ENCODE measurements at regions not wholly inside any gene's neighbourhood (a gene's known extent, or its start where the extent isn't known, plus 50 kb on each side); places are given as distances from the start of the nearest gene placed in this dataset.
A peak's percentile ranks its signal among the peaks of the same experiment; 100 is the strongest.
"Not testable (repeated sequence)": the region's sequence is repeated elsewhere in the genome, so short reads cannot be mapped to it uniquely, and the experiment has no call there.

DNA sequence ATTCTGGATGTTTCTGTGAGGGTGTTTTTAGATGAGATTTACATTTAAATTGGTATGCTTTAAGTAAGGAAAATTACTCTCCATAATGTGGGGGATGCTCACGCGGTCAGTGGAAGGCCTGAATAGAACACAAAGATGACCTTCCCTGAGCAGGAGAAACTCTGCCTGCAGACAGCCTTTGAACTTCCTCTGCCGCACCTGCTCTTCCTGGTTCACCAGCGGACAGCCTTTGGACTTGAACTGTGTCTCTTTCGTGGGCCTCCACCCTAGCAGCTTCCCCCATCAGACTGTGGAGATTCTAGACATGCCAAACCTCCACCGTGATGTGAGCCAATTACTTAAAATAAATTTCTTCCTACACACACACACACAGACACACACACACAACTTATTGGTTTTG, 210.7 kb downstream of the EFCAB11 start:
- no peak for DNase-seq
- Mint-ChIP-seq H3K36me3 (peaks cover 0 to 17% (median 11%) of the 10 kb centered on the region in 3 donors), H3K9me3 (peaks cover 0 to 5% (median under 1%) of the 10 kb centered on the region in 6 donors), H3K27me3 (ENCODE audit: low read depth in 3 of 3) (peaks cover 0 to 3% (median 2%) of the 10 kb centered on the region in 3 donors), H3K4me3 (no peak overlapping the region), H3K27ac (peak overlapping the region in 1 of 6 donors; percentile 46), H3K4me1 (peaks cover 0 to 2% of the 10 kb centered on the region in 2 donors)

DNA sequence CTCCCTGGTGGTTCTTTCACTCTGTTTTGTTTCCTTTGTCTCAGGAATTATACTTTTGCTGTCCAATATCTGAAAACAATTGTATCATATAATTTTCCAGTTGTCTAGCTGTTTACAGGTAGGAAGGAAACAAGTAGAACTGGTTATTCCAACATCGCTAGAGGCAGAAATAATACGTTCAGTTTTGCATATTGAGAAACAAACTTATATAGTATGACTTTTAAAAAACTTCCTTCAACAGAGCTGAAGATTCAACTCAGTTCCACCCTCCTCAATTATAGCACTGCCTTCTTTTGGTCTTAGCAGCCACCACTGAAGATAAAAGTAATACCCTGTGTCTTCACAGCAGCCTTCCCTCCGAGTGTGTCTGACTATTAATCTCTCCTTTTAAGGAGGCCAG, 214.3 kb downstream of the EFCAB11 start:
- Mint-ChIP-seq H3K27me3 (ENCODE audit: low read depth in 3 of 3) (no peaks in the 10 kb centered on the region), H3K4me1 (peaks cover 0 to 2% of the 10 kb centered on the region in 2 donors), H3K36me3 (peaks cover 0 to 8% (median 8%) of the 10 kb centered on the region in 3 donors), H3K4me3 (no peak overlapping the region), H3K27ac (no peak overlapping the region), H3K9me3 (no peaks in the 10 kb centered on the region)
- DNase-seq, result no peak

DNA sequence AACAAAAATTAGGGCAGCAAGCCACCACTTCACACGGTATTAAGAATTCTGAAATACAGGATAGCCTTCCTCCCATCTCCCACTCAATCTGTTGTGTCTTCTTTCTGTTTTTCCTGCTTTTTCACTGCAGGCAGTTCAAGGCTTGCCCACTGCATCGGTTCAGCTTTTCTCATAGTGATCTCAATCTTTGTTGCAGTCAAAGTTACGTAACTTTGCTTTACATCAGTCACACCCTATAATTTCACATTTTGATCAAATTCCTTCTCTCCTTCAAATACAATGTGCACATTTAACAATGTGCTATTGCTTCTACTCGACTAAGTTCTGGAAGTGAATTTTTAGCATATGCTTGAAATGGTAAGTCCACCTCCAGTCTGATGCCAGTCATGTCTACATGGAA, 217.6 kb downstream of the EFCAB11 start:
- H3K36me3 Mint-ChIP-seq, result peaks cover 0 to 17% (median 4%) of the 10 kb centered on the region in 3 donors
- H3K4me1 Mint-ChIP-seq, result peaks cover 0 to 7% of the 10 kb centered on the region in 2 donors
- peaks cover 0 to 7% (median 1%) of the 10 kb centered on the region in 6 donors for H3K9me3 Mint-ChIP-seq
- DNase-seq, result no peak
- no peak overlapping the region for H3K4me3 Mint-ChIP-seq
- H3K27ac Mint-ChIP-seq, result no peak overlapping the region
- H3K27me3 Mint-ChIP-seq (ENCODE audit: low read depth in 3 of 3), result peaks cover 0 to 2% (median 0%) of the 10 kb centered on the region in 3 donors

DNA sequence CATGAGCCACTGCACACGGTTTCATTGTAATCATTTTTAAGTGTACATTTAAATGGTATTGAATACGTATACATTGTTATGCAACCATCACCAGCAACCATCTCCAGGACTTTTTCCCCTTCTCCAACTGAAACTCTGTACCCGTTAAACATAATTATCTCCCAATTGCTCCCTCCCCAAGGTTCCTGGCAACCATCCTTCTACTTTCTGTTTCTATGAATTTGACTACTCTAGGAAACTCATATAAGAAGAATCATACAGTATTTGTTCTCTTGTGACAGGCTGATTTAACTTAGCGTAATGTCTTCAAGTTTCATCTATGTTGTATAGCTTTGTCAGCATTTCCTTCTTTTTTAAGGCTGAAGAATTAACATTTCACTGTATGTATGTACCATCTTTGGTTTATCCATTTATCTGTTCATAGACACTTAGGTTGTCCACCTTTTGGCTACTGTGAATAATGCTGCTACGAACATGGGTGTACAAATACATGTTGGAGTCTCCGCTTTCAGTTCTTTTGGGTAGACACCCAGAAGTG, 223.1 kb downstream of the EFCAB11 start:
- Mint-ChIP-seq H3K9me3 (peaks cover 0 to 7% (median 1%) of the 10 kb centered on the region in 6 donors), H3K4me1 (peaks cover 1 to 11% of the 10 kb centered on the region in 2 donors), H3K36me3 (peaks cover 0 to 13% (median 0%) of the 10 kb centered on the region in 3 donors), H3K4me3 (no peak overlapping the region), H3K27ac (peak overlapping the region in 1 of 6 donors; percentile 4), H3K27me3 (ENCODE audit: low read depth in 3 of 3) (peaks cover 2 to 3% (median 2%) of the 10 kb centered on the region in 3 donors)
- no peak for DNase-seq

DNA sequence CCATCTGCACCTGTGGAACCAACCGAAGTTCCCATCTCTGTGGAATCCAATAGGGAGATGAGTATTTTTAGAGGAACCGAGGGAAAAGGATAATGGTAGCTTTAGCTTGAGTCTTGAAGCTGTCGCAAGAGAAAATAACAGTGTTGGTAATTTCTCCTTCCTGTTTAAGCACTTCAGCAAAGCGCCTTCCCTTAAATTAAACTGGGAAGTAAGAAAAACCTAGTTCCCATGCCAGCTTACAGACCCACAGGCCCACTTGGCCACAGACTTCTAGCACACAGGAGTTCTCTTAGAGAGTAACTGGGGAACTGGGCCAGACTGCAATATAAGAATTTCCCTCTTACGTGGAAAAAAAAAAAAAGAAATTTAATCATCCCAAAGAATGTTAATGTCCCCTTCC, 223.8 kb downstream of the EFCAB11 start:
- Mint-ChIP-seq H3K9me3 (peaks cover 0 to 7% (median 1%) of the 10 kb centered on the region in 6 donors), H3K4me1 (peaks cover 5 to 15% of the 10 kb centered on the region in 2 donors), H3K27me3 (ENCODE audit: low read depth in 3 of 3) (peaks cover 2 to 3% (median 2%) of the 10 kb centered on the region in 3 donors), H3K27ac (peak overlapping the region in 1 of 6 donors; percentile 15), H3K36me3 (peaks cover 0 to 13% (median 0%) of the 10 kb centered on the region in 3 donors), H3K4me3 (no peak overlapping the region)
- no peak for DNase-seq

DNA sequence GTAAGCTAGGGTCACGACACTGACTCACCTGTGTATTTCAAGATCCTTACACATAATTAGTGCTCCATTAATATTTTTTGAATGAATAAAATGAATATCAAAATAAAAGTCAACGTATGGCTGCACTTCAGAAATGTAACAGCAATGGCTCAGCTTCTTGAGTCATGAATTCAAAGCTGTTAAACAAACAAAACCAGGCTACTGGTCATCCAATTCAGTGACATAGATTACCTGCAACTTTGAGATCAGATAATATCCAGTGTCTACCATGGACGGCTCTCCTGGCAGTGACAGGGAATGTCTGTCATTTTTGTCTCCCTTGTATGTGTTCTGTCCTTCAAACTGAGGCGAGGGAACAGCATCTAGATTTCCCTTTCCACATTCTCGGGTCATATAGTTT, 225.6 kb downstream of the EFCAB11 start:
- peaks cover 22 to 33% of the 10 kb centered on the region in 2 donors for H3K4me1 Mint-ChIP-seq
- H3K9me3 Mint-ChIP-seq, result peaks cover 0 to 5% (median under 1%) of the 10 kb centered on the region in 6 donors
- H3K27me3 Mint-ChIP-seq (ENCODE audit: low read depth in 3 of 3), result peaks cover 2 to 3% (median 2%) of the 10 kb centered on the region in 3 donors
- no peak overlapping the region for H3K4me3 Mint-ChIP-seq
- no peak for DNase-seq
- H3K27ac Mint-ChIP-seq, result no peak overlapping the region
- peaks cover 0 to 12% (median 4%) of the 10 kb centered on the region in 3 donors for H3K36me3 Mint-ChIP-seq

DNA sequence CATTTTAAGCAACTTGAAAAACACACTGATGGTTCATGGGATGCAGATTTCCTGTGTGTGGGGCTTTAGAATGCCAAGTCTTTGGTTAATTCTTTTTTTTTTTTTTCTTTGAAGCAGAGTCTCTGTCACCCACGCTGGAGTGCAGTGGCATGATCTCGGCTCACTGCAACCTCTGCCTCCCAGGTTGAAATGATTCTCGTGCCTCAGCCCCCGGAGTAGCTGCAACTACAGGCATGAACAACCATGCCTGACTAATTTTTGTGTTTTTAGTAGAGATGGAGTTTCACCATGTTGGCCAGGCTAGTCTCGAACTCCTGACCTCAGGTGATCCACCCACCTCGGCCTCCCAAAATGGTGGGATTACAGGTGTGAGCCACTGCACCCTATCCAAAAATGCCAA, 228.3 kb downstream of the EFCAB11 start:
- H3K27me3 Mint-ChIP-seq (ENCODE audit: low read depth in 3 of 3); H3K9me3 Mint-ChIP-seq; H3K36me3 Mint-ChIP-seq; H3K27ac Mint-ChIP-seq; DNase-seq: not testable (repeated sequence)
- Mint-ChIP-seq H3K4me3 (peak overlapping the region in 1 of 5 donors; percentile 12), H3K4me1 (peaks cover 49% of the 10 kb centered on the region in 2 donors)

DNA sequence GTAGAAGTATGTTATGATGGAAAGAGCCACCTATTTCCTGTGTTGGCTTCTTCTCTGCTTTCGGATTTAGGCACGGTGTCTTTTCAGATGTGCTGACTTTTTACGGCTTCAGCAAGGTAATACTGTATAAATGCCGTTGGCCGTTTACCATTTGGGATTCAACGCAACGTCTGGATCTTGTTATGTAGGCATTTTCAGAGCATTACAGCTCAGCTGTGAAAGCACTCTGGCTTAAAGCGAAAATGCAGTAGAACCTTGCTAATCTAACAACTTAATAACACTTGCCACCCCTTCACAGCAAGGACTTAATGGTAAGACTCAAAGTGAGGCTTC, 229.9 kb downstream of the EFCAB11 start:
- Mint-ChIP-seq H3K27ac (peak overlapping the region; percentile 80 to 94 (median 88)), H3K9me3 (no peaks in the 10 kb centered on the region), H3K4me3 (peak overlapping the region; percentile 76 to 85 (median 81)), H3K27me3 (ENCODE audit: low read depth in 3 of 3) (peaks cover 4 to 9% (median 9%) of the 10 kb centered on the region in 3 donors), H3K4me1 (peaks cover 66% of the 10 kb centered on the region in 2 donors), H3K36me3 (peaks cover 0 to 4% (median 4%) of the 10 kb centered on the region in 3 donors)
- DNase-seq, result peak; percentile 36 to 41 (median 36)

DNA sequence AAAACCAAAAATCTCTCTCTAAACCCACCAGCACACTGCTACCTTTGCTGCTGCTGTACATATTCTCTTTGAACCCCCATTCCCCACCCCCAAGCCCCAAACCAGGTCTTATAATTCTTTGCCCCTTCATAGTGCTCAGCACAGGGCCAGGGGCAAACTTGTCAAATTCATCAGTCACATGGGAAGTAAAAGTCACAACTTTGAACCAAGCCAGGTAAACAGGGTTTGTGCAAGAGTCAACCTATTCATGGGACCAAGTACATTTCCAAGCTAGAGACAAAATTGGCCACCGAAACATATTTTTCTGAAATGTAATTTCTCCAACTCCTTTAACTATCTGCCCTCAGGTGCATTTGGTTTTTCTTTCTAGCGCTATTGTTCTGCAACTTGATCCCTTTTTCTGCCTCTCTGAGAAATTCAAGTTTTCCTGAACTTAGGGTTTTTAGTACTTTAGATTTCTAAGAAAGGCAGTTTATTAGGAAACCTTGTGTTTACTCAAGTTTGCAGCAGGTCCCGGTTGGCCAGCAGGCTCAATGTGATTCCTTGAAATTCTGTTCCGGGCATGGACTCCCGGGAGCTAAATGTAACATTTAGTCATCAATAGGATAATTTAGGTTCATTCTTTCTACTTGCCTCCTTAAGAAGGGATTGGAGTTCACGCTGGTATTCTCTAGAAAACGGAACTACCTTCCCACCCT, 230.5 kb downstream of the EFCAB11 start:
- Mint-ChIP-seq H3K27ac (peak overlapping the region; percentile 80 to 94 (median 88)), H3K36me3 (peaks cover 0 to 4% (median 4%) of the 10 kb centered on the region in 3 donors), H3K9me3 (peaks cover 0 to 2% (median 0%) of the 10 kb centered on the region in 6 donors), H3K4me1 (peaks cover 71% of the 10 kb centered on the region in 2 donors), H3K27me3 (ENCODE audit: low read depth in 3 of 3) (peaks cover 4 to 13% (median 12%) of the 10 kb centered on the region in 3 donors), H3K4me3 (peak overlapping the region; percentile 76 to 85 (median 81))
- no peak for DNase-seq

DNA sequence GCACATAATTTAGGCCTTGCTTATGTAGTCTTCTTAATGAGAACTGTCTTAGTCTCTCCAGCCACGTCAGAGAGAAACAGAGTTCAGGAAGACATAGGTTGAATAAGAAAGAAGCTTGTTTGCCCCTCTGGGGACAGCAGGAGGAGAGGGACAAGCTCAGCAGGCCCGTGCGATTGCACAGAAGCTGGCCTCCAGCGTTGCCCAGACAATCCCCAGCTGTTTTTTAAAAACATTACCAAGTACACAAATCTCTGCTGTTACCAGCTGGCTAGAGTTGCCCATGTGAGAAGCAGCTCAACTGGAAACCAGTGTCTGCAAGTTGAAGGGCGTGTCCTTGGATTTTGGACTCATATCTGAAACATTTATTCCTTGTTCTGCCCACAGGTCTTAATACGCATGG, 232.6 kb downstream of the EFCAB11 start:
- Mint-ChIP-seq H3K4me1 (peaks cover 85 to 87% of the 10 kb centered on the region in 2 donors), H3K27ac (peak overlapping the region; percentile 92 to 97 (median 94)), H3K9me3 (peaks cover 0 to 2% (median 0%) of the 10 kb centered on the region in 6 donors), H3K27me3 (ENCODE audit: low read depth in 3 of 3) (peaks cover 8 to 11% (median 10%) of the 10 kb centered on the region in 3 donors), H3K36me3 (peaks cover 0 to 4% (median 4%) of the 10 kb centered on the region in 3 donors), H3K4me3 (peak overlapping the region; percentile 68 to 84 (median 73))
- no peak for DNase-seq

DNA sequence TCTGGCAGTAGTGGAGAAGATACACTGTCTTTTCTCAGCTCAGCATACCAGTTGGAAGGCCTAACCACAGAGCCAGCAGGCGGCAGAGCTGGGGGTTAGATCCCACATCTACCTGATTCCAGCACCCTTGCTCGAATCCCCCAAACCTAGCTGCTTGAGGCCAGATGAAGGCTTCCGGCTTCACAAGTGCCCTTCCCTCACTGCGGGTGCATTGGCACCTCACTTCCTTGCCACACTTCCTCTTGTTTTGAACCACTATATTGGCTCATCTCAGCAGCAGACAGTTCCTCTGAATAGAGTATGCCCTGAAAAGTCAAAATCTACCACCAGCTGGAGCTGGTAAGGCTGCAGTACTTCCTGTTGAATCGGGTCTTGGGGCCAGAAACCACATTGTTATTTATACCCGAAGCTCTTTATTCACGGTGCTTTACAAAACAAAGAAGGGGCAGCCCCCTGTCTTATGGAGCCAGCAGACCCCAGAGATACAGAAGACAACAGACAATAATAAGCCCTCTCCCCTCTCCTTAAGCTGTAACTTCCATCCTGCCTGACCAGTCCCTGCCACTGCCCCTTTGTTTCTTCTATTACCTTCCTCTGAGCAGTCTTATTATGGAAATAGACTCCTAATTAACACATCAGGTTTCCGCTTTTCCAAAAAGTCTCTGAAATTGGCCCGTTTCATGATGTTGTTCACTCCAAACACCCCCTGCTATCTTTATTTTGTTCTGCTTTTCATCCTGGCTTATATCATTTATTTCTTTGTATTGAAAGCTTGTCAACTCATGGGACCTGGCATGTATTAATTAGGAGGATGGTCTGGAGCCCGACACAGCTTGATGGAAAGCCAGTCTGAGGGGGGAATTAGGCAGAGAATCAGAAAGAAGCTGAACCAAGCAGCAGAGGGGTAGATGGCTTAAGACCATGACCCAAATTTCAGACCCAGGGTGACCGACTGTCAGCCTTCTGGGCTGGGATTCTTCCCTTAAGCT, 233.5 kb downstream of the EFCAB11 start:
- Mint-ChIP-seq H3K4me3 (peak overlapping the region; percentile 68 to 84 (median 79)), H3K27me3 (ENCODE audit: low read depth in 3 of 3) (peaks cover 6 to 11% (median 10%) of the 10 kb centered on the region in 3 donors), H3K4me1 (peaks cover 91 to 93% of the 10 kb centered on the region in 2 donors), H3K27ac (peak overlapping the region; percentile 92 to 97 (median 94)), H3K36me3 (peaks cover 0 to 4% (median 4%) of the 10 kb centered on the region in 3 donors), H3K9me3 (peaks cover 0 to 2% (median 0%) of the 10 kb centered on the region in 6 donors)
- DNase-seq, result peak; percentile 90 to 92 (median 91)

DNA sequence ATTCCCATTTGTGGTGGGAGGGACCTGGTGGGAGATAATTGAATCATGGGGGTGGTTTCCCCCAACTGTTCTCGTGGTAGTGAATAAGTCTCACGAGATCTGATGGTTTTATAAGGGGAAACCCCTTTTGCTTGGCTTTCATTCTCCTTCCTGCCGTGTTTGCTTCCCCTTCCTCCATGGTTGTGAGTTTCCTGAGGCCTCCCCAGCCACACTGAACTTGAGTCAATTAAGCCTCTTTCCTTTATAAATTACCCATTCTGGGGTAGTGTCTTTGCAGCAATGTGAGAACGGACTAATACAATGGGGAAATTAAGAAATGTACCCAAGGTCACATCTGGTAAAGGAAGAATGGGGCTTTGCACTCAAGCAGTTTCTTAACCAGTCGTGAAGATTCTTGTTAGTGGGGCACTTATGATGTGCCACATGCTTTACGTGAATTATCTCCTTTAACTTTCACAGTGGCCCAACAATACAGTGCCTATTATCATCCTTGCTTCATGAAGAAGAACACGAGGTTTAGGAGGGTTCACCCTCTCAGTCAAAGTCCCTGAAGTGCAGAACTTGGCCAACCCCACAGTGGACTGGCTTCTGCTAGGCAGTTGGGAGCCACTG, 234.3 kb downstream of the EFCAB11 start:
- Mint-ChIP-seq H3K27ac (peak overlapping the region; percentile 92 to 97 (median 94)), H3K4me3 (peak overlapping the region; percentile 68 to 84 (median 79)), H3K4me1 (peaks cover 86 to 90% of the 10 kb centered on the region in 2 donors), H3K9me3 (peaks cover 0 to 2% (median 0%) of the 10 kb centered on the region in 6 donors), H3K36me3 (peaks cover 0 to 8% (median 4%) of the 10 kb centered on the region in 3 donors), H3K27me3 (ENCODE audit: low read depth in 3 of 3) (peaks cover 6 to 11% (median 10%) of the 10 kb centered on the region in 3 donors)
- DNase-seq, result peak; percentile 46 to 52 (median 46)
